CD14-positive monocyte (primary cell): ENCODE measurements at regions not wholly inside any gene's neighbourhood (a gene's known extent, or its start where the extent isn't known, plus 50 kb on each side); places are given as distances from the start of the nearest gene placed in this dataset.

Experiments
- DNase-seq, 3 donors: peaks; one replicate each; pipeline ENCODE4 v3.0.0-alpha.2; 2011 to 2022
- H2AFZ ChIP-seq: 2 replicates; pipeline ENCODE4 v1.6.0; 2012; ENCODE audit warnings: mild to moderate bottlenecking, low read depth, low read length, inconsistent platforms; ENCODE audit not compliant: insufficient read depth, poor library complexity, severe bottlenecking
- H3K27ac ChIP-seq, 2 donors: 1 replicate in 1 of 2; 2 replicates in 1 of 2; pipeline ENCODE4 v1.5.1; 2012 to 2013; ENCODE audit warnings: low read length in 2 of 2, control low read depth in 1 of 2, inconsistent platforms in 1 of 2, low read depth in 1 of 2, mild to moderate bottlenecking in 1 of 2
- H3K27me3 ChIP-seq, 2 donors: one replicate each; pipeline versions ENCODE4 v1.6.0 to v1.6.1; 2011 to 2013; ENCODE audit warnings: low read length in 2 of 2; ENCODE audit not compliant: control insufficient read depth in 2 of 2, insufficient read depth in 2 of 2
- H3K36me3 ChIP-seq, 2 donors: replicated peaks in 1 of 2; 1 replicate in 1 of 2; 2 replicates in 1 of 2; pipeline versions ENCODE4 v1.5.1 to v1.6.1; 2012 to 2013; ENCODE audit warnings: low read length in 2 of 2, control low read depth in 1 of 2, inconsistent platforms in 1 of 2, mild to moderate bottlenecking in 1 of 2; ENCODE audit not compliant: insufficient read depth in 2 of 2, control insufficient read depth in 1 of 2
- H3K4me1 ChIP-seq, 2 donors: 1 replicate in 1 of 2; 2 replicates in 1 of 2; pipeline versions ENCODE4 v1.5.1 to v1.6.1; 2012 to 2013; ENCODE audit warnings: low read length in 2 of 2, control low read depth in 1 of 2, inconsistent platforms in 1 of 2, mild to moderate bottlenecking in 1 of 2, moderate library complexity in 1 of 2; ENCODE audit not compliant: insufficient read depth in 2 of 2, control insufficient read depth in 1 of 2
- H3K4me2 ChIP-seq: replicated peaks from 2 replicates; pipeline ENCODE3; 2012; ENCODE audit warnings: low read length, moderate library complexity, mild to moderate bottlenecking; ENCODE audit not compliant: poor library complexity, severe bottlenecking; ENCODE audit errors: extremely low read depth
- H3K4me3 ChIP-seq, 3 experiments: fragments of 200-600 bp in 1 of 3; sonication (generic) in 1 of 3; replicated peaks in 1 of 3; 1 replicate in 2 of 3; 2 replicates in 1 of 3; pipeline ENCODE4 v1.5.1; 2011 to 2013; ENCODE audit warnings: low read length in 3 of 3, mild to moderate bottlenecking in 3 of 3, control low read depth in 2 of 3, low read depth in 2 of 3, inconsistent platforms in 1 of 3, moderate library complexity in 1 of 3
- H3K79me2 ChIP-seq: 2 replicates; pipeline ENCODE4 v1.6.0; 2012; ENCODE audit warnings: mild to moderate bottlenecking, control low read depth, inconsistent platforms, low read length, moderate library complexity; ENCODE audit not compliant: insufficient read depth
- H3K9ac ChIP-seq: 2 replicates; pipeline ENCODE4 v1.6.0; 2017; ENCODE audit warnings: low read length, mild to moderate bottlenecking; ENCODE audit not compliant: insufficient read depth, poor library complexity, severe bottlenecking
- H3K9me3 ChIP-seq, 2 donors: replicated peaks in 1 of 2; 1 replicate in 1 of 2; 2 replicates in 1 of 2; pipeline versions ENCODE4 v1.5.1 to v1.6.1; 2012 to 2013; ENCODE audit warnings: low read length in 2 of 2, control low read depth in 1 of 2; ENCODE audit not compliant: control insufficient read depth in 1 of 2, insufficient read depth in 1 of 2
- H4K20me1 ChIP-seq: 2 replicates; pipeline ENCODE4 v1.6.0; 2012; ENCODE audit warnings: mild to moderate bottlenecking, low read length, control low read depth, moderate library complexity; ENCODE audit not compliant: insufficient read depth
- H3K27ac Mint-ChIP-seq, 7 donors: one replicate each; pipeline ENCODE4 v1.8.0; 2020; ENCODE audit warnings: mild to moderate bottlenecking in 7 of 7, mixed read lengths in 7 of 7, moderate library complexity in 6 of 7, inconsistent platforms in 2 of 7
- H3K27me3 Mint-ChIP-seq, 3 donors: one replicate each; pipeline ENCODE4 v1.8.0; 2021 to 2022; ENCODE audit warnings: low read depth in 3 of 3, mild to moderate bottlenecking in 3 of 3, mixed read lengths in 3 of 3, moderate library complexity in 3 of 3, inconsistent platforms in 1 of 3
- H3K36me3 Mint-ChIP-seq, 2 donors: one replicate each; pipeline ENCODE4 v1.8.0; 2020; ENCODE audit warnings: mixed read lengths in 2 of 2, inconsistent platforms in 1 of 2, mild to moderate bottlenecking in 1 of 2
- H3K4me1 Mint-ChIP-seq: one replicate; pipeline ENCODE4 v1.8.0; 2020; ENCODE audit warnings: mild to moderate bottlenecking, mixed read lengths
- H3K4me3 Mint-ChIP-seq, 2 donors: one replicate each; pipeline ENCODE4 v1.8.0; 2020; ENCODE audit warnings: mild to moderate bottlenecking in 2 of 2, mixed read lengths in 2 of 2, moderate library complexity in 1 of 2
- H3K9me3 Mint-ChIP-seq, 7 donors: one replicate each; pipeline ENCODE4 v1.8.0; 2020 to 2022; ENCODE audit warnings: mixed read lengths in 7 of 7, mild to moderate bottlenecking in 6 of 7, moderate library complexity in 6 of 7, inconsistent platforms in 2 of 7
- CTCF ChIP-seq: fragments of 200-600 bp; IDR thresholded peaks from one replicate; pipeline ENCODE4 v1.8.0; 2022; ENCODE audit warnings: antibody characterized with exemption, mild to moderate bottlenecking
- WGBS: methylation state at CpG from one replicate; pipeline ENCODE4 v1.1.5; 2013; ENCODE audit warnings: missing lambda C conversion rate; ENCODE audit not compliant: insufficient coverage; 5-methylcytosine and 5-hydroxymethylcytosine counted together
- intact Hi-C, 2 donors: fragments of 100-400 bp; cut with micrococcal nuclease; formaldehyde crosslinking; loops; one replicate each; pipeline versions ENCODE4 v1.15.0 to v1.15.1; 2023

GRCh38 chr12:31205054-31205453 is 120.9 kb downstream of the SINHCAF start:
- Histone ChIP-seq H3K9ac (no peak overlapping the region), H3K79me2 (no peaks in the 10 kb centered on the region), H2AFZ (no peak overlapping the region), H3K36me3 (no peaks in the 10 kb centered on the region), H3K4me1 (no peaks in the 10 kb centered on the region), H3K4me3 (no peak overlapping the region), H3K9me3 (no peaks in the 10 kb centered on the region), H4K20me1 (no peaks in the 10 kb centered on the region), H3K4me2 (no peak overlapping the region), H3K27me3 (no peaks in the 10 kb centered on the region), H3K27ac (no peak overlapping the region)
- no CpG with 5 or more reads among the region's 3 CpGs for WGBS
- no peaks in the 10 kb centered on the region for H3K4me1 Mint-ChIP-seq
- H3K27me3 Mint-ChIP-seq: peaks cover 0 to 4% (median 0%) of the 10 kb centered on the region in 3 donors
- no peak for DNase-seq
- no peak overlapping the region for H3K27ac Mint-ChIP-seq
- no peaks in the 10 kb centered on the region for H3K36me3 Mint-ChIP-seq
- peaks cover 0 to 4% (median 0%) of the 10 kb centered on the region in 7 donors for H3K9me3 Mint-ChIP-seq
- intact Hi-C loops: no loop called here
- H3K4me3 Mint-ChIP-seq: no peak overlapping the region
- no peak for TF ChIP-seq CTCF

- H4K20me1 ChIP-seq: no peaks in the 10 kb centered on the region
- H3K27ac Mint-ChIP-seq: no peak overlapping the region
- DNase-seq: peak in 1 of 3 donors; percentile 24
- H3K4me1 Mint-ChIP-seq: no peaks in the 10 kb centered on the region
- peaks cover 0 to 4% (median 2%) of the 10 kb centered on the region in 3 donors for H3K27me3 Mint-ChIP-seq
- H3K4me3 ChIP-seq: no peak overlapping the region
- H3K9me3 ChIP-seq: no peaks in the 10 kb centered on the region
- H3K9ac ChIP-seq: no peak overlapping the region
- TF ChIP-seq CTCF: no peak
- no peak overlapping the region for H3K4me2 ChIP-seq
- H3K36me3 Mint-ChIP-seq: no peaks in the 10 kb centered on the region
- H3K79me2 ChIP-seq: no peaks in the 10 kb centered on the region
- no peak overlapping the region for H3K27ac ChIP-seq
- peaks cover 0 to 4% (median 0%) of the 10 kb centered on the region in 7 donors for H3K9me3 Mint-ChIP-seq
- H3K4me1 ChIP-seq: no peaks in the 10 kb centered on the region
- intact Hi-C loops: no loop called here
- H3K36me3 ChIP-seq: no peaks in the 10 kb centered on the region
- no peaks in the 10 kb centered on the region for H3K27me3 ChIP-seq
- H2AFZ ChIP-seq: no peak overlapping the region
- 86% methylated on average over 2 of the region's 4 CpGs for WGBS
- H3K4me3 Mint-ChIP-seq: no peak overlapping the region
These were observed 119.8 kb downstream of the SINHCAF start for GRCh38 chr12:31206038-31206670.
